ENCODE measurements at regions not wholly inside any gene's neighbourhood (a gene's known extent, or its start where the extent isn't known, plus 50 kb on each side); places are given as distances from the start of the nearest gene placed in this dataset.
"Not testable (repeated sequence)": the region's sequence is repeated elsewhere in the genome, so short reads cannot be mapped to it uniquely, and the experiment has no call there.

GRCh38 chr5:17860660-17861315, 226.5 kb downstream of the TAF11L14 start:
- no peaks in the 10 kb centered on the region for H3K9me3 ChIP-seq
- H3K36me3 ChIP-seq = no peaks in the 10 kb centered on the region
- H3K4me3 ChIP-seq (ENCODE audit: low read depth in 1 of 2, low read length in 1 of 2) = no peak overlapping the region
- TF ChIP-seq, protein P1, sequence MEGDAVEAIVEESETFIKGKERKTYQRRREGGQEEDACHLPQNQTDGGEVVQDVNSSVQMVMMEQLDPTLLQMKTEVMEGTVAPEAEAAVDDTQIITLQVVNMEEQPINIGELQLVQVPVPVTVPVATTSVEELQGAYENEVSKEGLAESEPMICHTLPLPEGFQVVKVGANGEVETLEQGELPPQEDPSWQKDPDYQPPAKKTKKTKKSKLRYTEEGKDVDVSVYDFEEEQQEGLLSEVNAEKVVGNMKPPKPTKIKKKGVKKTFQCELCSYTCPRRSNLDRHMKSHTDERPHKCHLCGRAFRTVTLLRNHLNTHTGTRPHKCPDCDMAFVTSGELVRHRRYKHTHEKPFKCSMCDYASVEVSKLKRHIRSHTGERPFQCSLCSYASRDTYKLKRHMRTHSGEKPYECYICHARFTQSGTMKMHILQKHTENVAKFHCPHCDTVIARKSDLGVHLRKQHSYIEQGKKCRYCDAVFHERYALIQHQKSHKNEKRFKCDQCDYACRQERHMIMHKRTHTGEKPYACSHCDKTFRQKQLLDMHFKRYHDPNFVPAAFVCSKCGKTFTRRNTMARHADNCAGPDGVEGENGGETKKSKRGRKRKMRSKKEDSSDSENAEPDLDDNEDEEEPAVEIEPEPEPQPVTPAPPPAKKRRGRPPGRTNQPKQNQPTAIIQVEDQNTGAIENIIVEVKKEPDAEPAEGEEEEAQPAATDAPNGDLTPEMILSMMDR (IDR thresholded peaks at IDR 0.05) = no peak
- no peak overlapping the region for H3K27ac ChIP-seq
- H3K27me3 ChIP-seq = no peaks in the 10 kb centered on the region
- H3K4me1 ChIP-seq (ENCODE audit: control insufficient read depth in 1 of 2, insufficient read depth in 1 of 2, low read depth in 1 of 2, low read length in 1 of 2) = no peaks in the 10 kb centered on the region

- not testable (repeated sequence) for H3K27me3 ChIP-seq; H3K27ac ChIP-seq; H3K4me1 ChIP-seq (ENCODE audit: control insufficient read depth in 1 of 2, insufficient read depth in 1 of 2, low read depth in 1 of 2, low read length in 1 of 2); H3K36me3 ChIP-seq; H3K9me3 ChIP-seq; H3K4me3 ChIP-seq (ENCODE audit: low read depth in 1 of 2, low read length in 1 of 2)
These were observed 230.6 kb downstream of the TAF11L14 start for GRCh38 chr5:17864903-17865302.

DNA sequence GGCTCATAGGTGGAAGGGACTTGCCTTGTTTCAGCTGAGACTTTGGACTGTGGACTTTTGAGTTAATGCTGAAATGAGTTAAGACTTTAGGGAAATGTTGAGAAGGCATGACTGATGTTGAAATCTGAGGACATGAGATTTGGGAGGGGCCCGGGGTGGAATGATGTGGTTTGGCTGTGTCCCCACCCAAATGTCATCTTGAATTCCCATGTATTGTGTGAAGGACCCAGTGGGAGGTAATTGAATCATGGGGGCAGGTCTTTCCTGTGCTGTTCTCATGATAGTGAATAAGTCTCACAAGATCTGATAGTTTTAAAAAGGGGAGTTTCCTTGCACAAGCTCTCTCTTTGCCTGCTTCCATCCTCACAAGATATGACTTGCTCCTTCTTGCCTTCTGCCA, 231.7 kb downstream of the TAF11L14 start:
- H3K4me1 ChIP-seq (ENCODE audit: control insufficient read depth in 1 of 2, insufficient read depth in 1 of 2, low read depth in 1 of 2, low read length in 1 of 2); H3K36me3 ChIP-seq; H3K9me3 ChIP-seq; H3K4me3 ChIP-seq (ENCODE audit: low read depth in 1 of 2, low read length in 1 of 2); H3K27me3 ChIP-seq; H3K27ac ChIP-seq: not testable (repeated sequence)

GRCh38 chr5:17872204-17872603, 237.9 kb downstream of the TAF11L14 start:
- TF ChIP-seq, protein P1 (IDR thresholded peaks at IDR 0.05) = no peak
- Histone ChIP-seq H3K4me3 (ENCODE audit: low read depth in 1 of 2, low read length in 1 of 2) (no peak overlapping the region), H3K36me3 (no peaks in the 10 kb centered on the region), H3K9me3 (no peaks in the 10 kb centered on the region), H3K4me1 (ENCODE audit: control insufficient read depth in 1 of 2, insufficient read depth in 1 of 2, low read depth in 1 of 2, low read length in 1 of 2) (no peaks in the 10 kb centered on the region), H3K27ac (no peak overlapping the region), H3K27me3 (no peaks in the 10 kb centered on the region)

- Histone ChIP-seq H3K9me3 (no peaks in the 10 kb centered on the region), H3K4me3 (ENCODE audit: low read depth in 1 of 2, low read length in 1 of 2) (no peak overlapping the region), H3K4me1 (ENCODE audit: control insufficient read depth in 1 of 2, insufficient read depth in 1 of 2, low read depth in 1 of 2, low read length in 1 of 2) (no peaks in the 10 kb centered on the region), H3K36me3 (no peaks in the 10 kb centered on the region), H3K27me3 (no peaks in the 10 kb centered on the region), H3K27ac (no peak overlapping the region)
- TF ChIP-seq, protein P1 (IDR thresholded peaks at IDR 0.05) = no peak
These were observed 244.3 kb downstream of the TAF11L14 start for GRCh38 chr5:17878541-17878940.

- no peaks in the 10 kb centered on the region for H3K27me3 ChIP-seq
- H3K27ac ChIP-seq = no peak overlapping the region
- H3K36me3 ChIP-seq = no peaks in the 10 kb centered on the region
- H3K4me1 ChIP-seq (ENCODE audit: control insufficient read depth in 1 of 2, insufficient read depth in 1 of 2, low read depth in 1 of 2, low read length in 1 of 2) = no peaks in the 10 kb centered on the region
- H3K4me3 ChIP-seq (ENCODE audit: low read depth in 1 of 2, low read length in 1 of 2) = no peak overlapping the region
- H3K9me3 ChIP-seq = no peaks in the 10 kb centered on the region
- TF ChIP-seq, protein P1 (IDR thresholded peaks at IDR 0.05) = no peak
These were observed 245.0 kb downstream of the TAF11L14 start for GRCh38 chr5:17879276-17879675.

GRCh38 chr5:17880869-17881268, 246.6 kb downstream of the TAF11L14 start:
- TF ChIP-seq, protein P1 (IDR thresholded peaks at IDR 0.05) = no peak
- H3K27me3 ChIP-seq = no peaks in the 10 kb centered on the region
- no peaks in the 10 kb centered on the region for H3K9me3 ChIP-seq
- no peak overlapping the region for H3K4me3 ChIP-seq (ENCODE audit: low read depth in 1 of 2, low read length in 1 of 2)
- no peaks in the 10 kb centered on the region for H3K4me1 ChIP-seq (ENCODE audit: control insufficient read depth in 1 of 2, insufficient read depth in 1 of 2, low read depth in 1 of 2, low read length in 1 of 2)
- no peaks in the 10 kb centered on the region for H3K36me3 ChIP-seq
- H3K27ac ChIP-seq = no peak overlapping the region
